Gastrocnemius medialis (tissue), 4 donors: ENCODE measurements at regions not wholly inside any gene's neighbourhood (a gene's known extent, or its start where the extent isn't known, plus 50 kb on each side); places are given as distances from the start of the nearest gene placed in this dataset.

Experiments
- ATAC-seq, 2 donors: fragments of 150-250 bp; one replicate each; pipeline ENCODE4 v1.9.1; 2016
- DNase-seq, 2 donors: peaks; one replicate each; pipeline ENCODE4 v3.0.0-alpha.2; 2019
- H3K27ac ChIP-seq, 4 donors: fragments of 200-600 bp; sonication (generic); 1 replicate in 1 of 4; 2 replicates in 3 of 4; pipeline ENCODE4 v1.5.1; 2016 to 2018; ENCODE audit warnings: mild to moderate bottlenecking in 2 of 4, moderate library complexity in 1 of 4
- H3K27me3 ChIP-seq, 3 donors: fragments of 200-600 bp; sonication (generic) in 2 of 3; 1 replicate in 1 of 3; 2 replicates in 2 of 3; pipeline versions ENCODE4 v1.5.1 to v1.6.0; 2016 to 2019; ENCODE audit warnings: mild to moderate bottlenecking in 1 of 3, moderate library complexity in 1 of 3
- H3K36me3 ChIP-seq, 2 donors: fragments of 200-600 bp; sonication (generic) in 1 of 2; one replicate each; pipeline ENCODE4 v1.5.1; 2017 to 2018
- H3K4me1 ChIP-seq, 2 donors: fragments of 200-600 bp; sonication (generic) in 1 of 2; one replicate each; pipeline ENCODE4 v1.5.1; 2016 to 2017; ENCODE audit warnings: mild to moderate bottlenecking in 2 of 2
- H3K4me3 ChIP-seq, 4 donors: fragments of 200-600 bp; sonication (generic) in 3 of 4; 1 replicate in 1 of 4; 2 replicates in 3 of 4; pipeline ENCODE4 v1.5.1; 2016 to 2019; ENCODE audit warnings: mild to moderate bottlenecking in 2 of 4
- H3K9me3 ChIP-seq, 3 donors: fragments of 200-600 bp; sonication (generic) in 2 of 3; 1 replicate in 1 of 3; 2 replicates in 2 of 3; pipeline ENCODE4 v1.5.1; 2016 to 2019
- CTCF ChIP-seq, 5 experiments: fragments of 450-650 bp in 3 of 5; fragments of 200-600 bp in 2 of 5; sonication (generic) in 2 of 5; IDR thresholded peaks in 4 of 5; conservative IDR thresholded peaks in 1 of 5; 1 replicate in 4 of 5; 2 replicates in 1 of 5; pipeline ENCODE4 v1.5.1; 2016 to 2019; ENCODE audit warnings: antibody characterized with exemption in 5 of 5, mild to moderate bottlenecking in 3 of 5, moderate library complexity in 3 of 5
- POLR2A ChIP-seq, 2 donors: fragments of 450-650 bp; IDR thresholded peaks; one replicate each; pipeline ENCODE4 v1.6.1; 2017; ENCODE audit warnings: antibody characterized with exemption in 2 of 2, mild to moderate bottlenecking in 2 of 2, moderate library complexity in 2 of 2
- in situ Hi-C, 4 donors: fragments of 200-750 bp; cut with MboI; loops; one replicate each; pipeline versions ENCODE4 v1.15.0 to v1.8.0; 2017; ENCODE audit warnings: low sequenced_read_pairs in 4 of 4
- intact Hi-C: fragments of 100-400 bp; cut with DNase I; formaldehyde crosslinking; loops from one replicate; pipeline ENCODE4 v1.15.1; 2023; ENCODE audit warnings: low total_unique reads

DNA sequence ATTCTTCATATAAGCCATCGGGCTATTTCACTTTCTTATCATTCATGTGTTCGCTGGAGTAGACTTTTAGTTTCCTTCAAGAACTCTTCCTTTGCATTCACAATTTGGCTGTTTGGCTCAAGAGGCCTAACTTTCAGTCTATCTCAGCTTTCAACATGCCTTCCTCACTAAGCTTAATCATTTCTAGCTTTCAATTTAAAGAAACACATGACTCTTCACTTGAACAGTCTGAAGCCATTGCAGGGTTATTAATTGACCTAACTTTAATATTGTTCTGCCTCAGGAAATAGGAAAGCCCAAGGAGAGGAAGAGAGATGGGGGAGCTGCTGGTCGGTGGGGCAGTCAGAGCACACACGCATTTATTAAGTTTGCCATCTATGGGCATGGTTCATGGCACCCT lies 158.1 kb downstream of the SUCLA2 start:
- in situ Hi-C loops = no loop called here
- no peak for DNase-seq

GRCh38 chr13:47841151-47841550 lies 159.9 kb downstream of the SUCLA2 start:
- no peak overlapping the region for H3K27ac ChIP-seq
- H3K27me3 ChIP-seq = no peaks in the 10 kb centered on the region
- no peak overlapping the region for H3K4me3 ChIP-seq
- no peak for DNase-seq
- in situ Hi-C loops (no loop called here), intact Hi-C loops (no loop called here)
- H3K9me3 ChIP-seq = no peaks in the 10 kb centered on the region
- no peak for ATAC-seq
- H3K4me1 ChIP-seq = no peaks in the 10 kb centered on the region
- H3K36me3 ChIP-seq = no peaks in the 10 kb centered on the region
- TF ChIP-seq CTCF (IDR thresholded peaks at IDR 0.05 in 4 of 5, conservative IDR thresholded peaks at IDR 0.05 in 1 of 5) = no peak
- no peak for TF ChIP-seq POLR2A (IDR thresholded peaks at IDR 0.05)

More for the DNA sequence above, 158.1 kb downstream of the SUCLA2 start:
- TF ChIP-seq CTCF (IDR thresholded peaks at IDR 0.05 in 4 of 5, conservative IDR thresholded peaks at IDR 0.05 in 1 of 5) (no peak), POLR2A (IDR thresholded peaks at IDR 0.05) (no peak)
- no peak for ATAC-seq
- Histone ChIP-seq H3K9me3 (no peaks in the 10 kb centered on the region), H3K27ac (no peak overlapping the region), H3K4me3 (no peak overlapping the region), H3K27me3 (no peaks in the 10 kb centered on the region), H3K36me3 (no peaks in the 10 kb centered on the region), H3K4me1 (no peaks in the 10 kb centered on the region)
- intact Hi-C loops = no loop called here

GRCh38 chr13:47837906-47838305 lies 163.2 kb downstream of the SUCLA2 start:
- in situ Hi-C loops (no loop called here), intact Hi-C loops (no loop called here)
- no peak overlapping the region for H3K4me3 ChIP-seq
- H3K27me3 ChIP-seq = no peaks in the 10 kb centered on the region
- DNase-seq (no peak), ATAC-seq (no peak)
- H3K27ac ChIP-seq = no peak overlapping the region
- no peaks in the 10 kb centered on the region for H3K9me3 ChIP-seq
- H3K4me1 ChIP-seq = no peaks in the 10 kb centered on the region
- H3K36me3 ChIP-seq = no peaks in the 10 kb centered on the region
- TF ChIP-seq CTCF (IDR thresholded peaks at IDR 0.05 in 4 of 5, conservative IDR thresholded peaks at IDR 0.05 in 1 of 5) (no peak), POLR2A (IDR thresholded peaks at IDR 0.05) (no peak)

DNA sequence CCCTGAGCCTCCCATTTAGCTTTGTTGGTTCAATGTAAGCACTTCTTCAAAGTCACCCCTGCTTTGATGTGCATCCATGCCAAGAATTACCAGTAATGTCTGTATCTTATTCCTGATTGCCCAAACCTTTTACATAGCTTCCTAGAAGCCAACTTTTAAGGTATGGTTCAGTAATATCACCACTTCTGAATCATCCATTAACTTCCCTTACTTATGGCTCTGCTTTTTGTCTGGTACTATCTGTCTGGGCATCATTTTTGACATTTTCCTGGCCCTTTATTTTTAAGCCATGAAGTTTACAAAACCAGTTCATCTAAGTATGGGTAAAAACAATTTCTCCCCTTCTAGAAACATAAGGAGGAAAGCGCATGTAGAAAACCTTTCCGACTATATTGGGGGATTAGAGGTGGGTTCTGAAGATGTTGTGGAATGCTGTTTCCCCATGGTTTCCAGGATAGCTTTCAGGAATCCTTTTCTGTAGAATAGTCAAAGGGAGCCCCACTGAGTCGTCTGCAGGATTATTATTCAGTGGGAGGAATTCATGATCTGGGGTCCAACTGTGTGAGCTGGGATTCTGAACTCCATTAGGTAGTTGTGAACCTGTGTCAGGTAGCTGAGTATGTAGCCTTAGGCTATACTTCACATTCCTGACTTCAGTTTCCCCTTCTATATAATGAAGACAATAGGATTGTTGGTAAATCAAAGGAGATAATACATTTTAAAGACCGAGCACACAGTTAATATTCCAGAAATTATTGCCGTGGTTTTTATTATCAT lies 163.8 kb downstream of the SUCLA2 start:
- no peak overlapping the region for H3K27ac ChIP-seq
- no peak for TF ChIP-seq POLR2A (IDR thresholded peaks at IDR 0.05)
- no peak for TF ChIP-seq CTCF (IDR thresholded peaks at IDR 0.05 in 4 of 5, conservative IDR thresholded peaks at IDR 0.05 in 1 of 5)
- H3K36me3 ChIP-seq = no peaks in the 10 kb centered on the region
- H3K4me1 ChIP-seq = no peaks in the 10 kb centered on the region
- H3K27me3 ChIP-seq = no peaks in the 10 kb centered on the region
- intact Hi-C loops = no loop called here
- in situ Hi-C loops = no loop called here
- no peaks in the 10 kb centered on the region for H3K9me3 ChIP-seq
- DNase-seq = no peak
- H3K4me3 ChIP-seq = no peak overlapping the region
- ATAC-seq = no peak
